T-helper 1 cell (primary cell): ENCODE measurements at regions not wholly inside any gene's neighbourhood (a gene's known extent, or its start where the extent isn't known, plus 50 kb on each side); places are given as distances from the start of the nearest gene placed in this dataset.

Source experiments
- DNase-seq, 5 donors: peaks; one replicate each; pipeline ENCODE4 v3.0.0-alpha.2; 2012 to 2020

DNA sequence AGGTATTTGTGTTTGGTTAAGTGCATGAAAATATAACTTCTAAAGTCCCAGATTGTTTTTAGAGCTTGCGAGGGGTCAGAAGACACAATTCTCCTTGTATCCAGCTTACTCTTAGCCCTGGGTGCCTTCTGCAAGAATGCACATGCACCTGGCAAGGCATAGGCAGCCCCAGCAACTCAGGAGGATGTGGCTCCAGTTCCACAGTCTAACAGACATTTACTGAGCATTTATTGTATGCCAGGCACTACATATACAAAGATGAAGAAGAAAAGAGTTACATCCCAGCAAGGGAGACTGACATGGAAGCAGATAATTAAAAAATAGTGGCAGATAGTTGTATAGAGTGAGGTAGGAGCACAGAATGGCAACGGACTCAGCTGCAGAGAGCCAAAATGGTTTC lies 101.1 kb upstream of the FRY start:
- DNase-seq = peak in 1 of 5 donors; percentile 17

DNA sequence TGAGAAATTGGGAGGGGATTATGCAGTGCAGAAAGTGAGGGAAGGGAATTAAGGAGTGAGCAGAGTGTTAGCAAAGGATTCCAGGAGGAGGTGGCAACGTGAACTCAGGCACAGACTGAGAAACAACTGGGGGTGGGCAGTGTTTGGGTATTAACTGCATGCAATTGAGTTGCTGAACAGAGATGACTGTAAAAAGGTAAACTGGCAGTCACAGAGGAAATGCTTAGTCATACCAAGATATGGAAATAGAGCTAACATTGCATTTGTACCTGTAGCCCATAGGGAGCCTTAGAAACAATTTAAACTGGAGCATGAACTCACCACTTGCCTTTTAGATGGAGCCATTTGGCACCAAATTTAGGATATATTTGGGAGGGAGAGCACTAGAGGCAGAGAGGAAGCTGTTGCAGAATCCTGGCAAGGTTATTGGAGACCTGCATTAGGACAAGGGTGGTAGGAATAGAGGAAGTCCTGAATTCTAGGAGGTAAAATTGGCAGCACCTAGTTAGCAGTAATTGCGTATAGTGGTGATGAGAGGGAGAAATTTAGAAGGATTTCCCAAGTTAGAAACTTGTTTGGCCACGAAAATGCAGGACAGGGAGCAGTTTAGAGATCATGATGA lies 100.6 kb upstream of the FRY start:
- DNase-seq = peak in 1 of 5 donors; percentile 83

DNA sequence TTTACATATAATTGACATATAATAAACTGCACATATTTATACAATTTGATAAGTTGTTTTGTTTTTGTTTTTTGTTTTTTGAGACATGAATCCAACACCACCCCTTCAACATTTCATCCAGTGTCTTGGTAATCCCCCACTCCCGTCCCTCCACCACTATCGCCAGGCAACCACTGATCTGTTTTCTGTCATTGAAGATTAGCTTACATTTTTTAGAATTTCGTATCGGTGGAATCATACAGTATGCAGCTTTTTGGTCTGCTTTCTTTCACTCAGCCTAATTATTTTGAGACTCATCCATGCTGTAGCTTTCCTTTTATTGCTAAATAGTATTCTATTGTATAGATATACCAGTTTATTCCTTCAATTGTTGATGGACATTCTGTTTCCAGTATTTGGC lies 94.1 kb upstream of the FRY start:
- no peak for DNase-seq

DNA sequence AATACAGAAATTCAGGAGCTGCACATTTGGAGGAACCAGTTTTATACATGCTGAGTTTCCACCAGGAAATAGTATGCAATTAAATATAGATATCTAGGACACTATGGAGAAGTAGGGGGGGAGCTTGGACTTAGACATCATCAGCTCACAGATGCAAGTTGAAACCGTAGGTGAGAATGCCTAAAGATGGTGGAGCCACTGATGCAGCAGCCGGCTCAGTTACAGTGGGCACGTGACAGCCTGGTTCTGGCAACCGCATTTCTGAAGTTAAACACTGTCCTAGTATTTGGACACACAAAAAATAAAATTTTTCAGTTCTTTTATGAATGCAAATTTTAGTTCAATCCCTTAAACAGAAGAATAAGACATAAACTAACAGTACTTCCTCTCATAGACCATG lies 91.5 kb upstream of the FRY start:
- DNase-seq = no peak

DNA sequence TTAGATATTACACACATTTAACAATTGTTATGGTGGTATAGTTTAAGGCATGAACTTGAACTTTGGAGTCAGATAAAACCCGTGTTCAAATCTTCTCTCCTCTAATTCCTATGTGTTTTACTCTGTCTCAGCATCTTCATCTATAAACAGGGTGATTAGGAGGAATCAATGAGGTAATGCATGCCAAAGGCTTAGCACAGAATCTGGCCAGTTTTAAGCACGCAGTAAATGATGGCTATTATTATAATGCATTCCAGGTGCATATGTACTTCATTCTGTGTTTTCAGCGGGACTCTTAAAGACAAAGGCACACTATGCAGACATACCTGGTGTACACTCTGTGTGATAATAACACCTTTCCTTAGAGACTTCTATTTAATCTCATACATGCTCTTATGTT lies 88.0 kb upstream of the FRY start:
- no peak for DNase-seq

DNA sequence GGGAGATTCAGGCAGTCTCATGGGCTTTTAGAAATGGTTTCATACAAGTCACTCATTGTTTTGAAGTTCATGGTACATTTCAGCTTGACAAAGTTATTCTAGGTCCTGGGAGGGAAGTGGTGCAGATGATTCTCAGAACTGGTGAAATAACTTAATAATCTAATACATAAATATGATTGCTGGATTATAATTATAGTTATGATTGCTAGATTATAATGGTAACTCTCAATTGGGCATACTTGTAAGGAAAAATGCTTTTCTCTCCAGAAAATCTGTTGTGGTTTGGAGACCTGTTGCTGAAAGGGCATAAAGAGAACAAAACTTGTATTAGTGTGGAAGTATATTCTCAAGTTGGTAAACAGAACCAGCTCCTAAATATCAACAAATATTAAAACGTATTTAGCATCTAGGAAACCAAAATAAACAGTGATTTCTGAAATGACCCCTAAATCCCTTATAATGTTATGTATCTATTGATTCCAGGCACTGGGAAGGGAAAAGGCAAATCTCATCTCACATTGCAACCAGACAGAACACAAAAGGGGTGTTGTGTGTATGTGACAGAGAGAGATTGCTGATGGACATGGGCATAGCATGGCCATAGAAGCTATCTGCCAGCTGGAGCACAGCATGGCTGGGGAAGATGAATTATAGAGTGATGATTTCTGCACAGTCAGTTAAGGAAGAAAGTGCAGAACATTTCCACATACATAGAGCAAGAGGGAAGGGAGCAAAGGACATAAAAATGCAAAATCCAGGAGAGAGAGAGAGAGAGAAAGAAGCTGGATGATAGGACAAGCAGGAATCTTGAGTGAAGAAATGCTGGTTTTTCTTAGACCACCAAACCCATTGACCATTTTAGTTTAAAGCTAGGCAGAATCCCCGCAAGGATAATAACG lies 87.1 kb upstream of the FRY start:
- no peak for DNase-seq

DNA sequence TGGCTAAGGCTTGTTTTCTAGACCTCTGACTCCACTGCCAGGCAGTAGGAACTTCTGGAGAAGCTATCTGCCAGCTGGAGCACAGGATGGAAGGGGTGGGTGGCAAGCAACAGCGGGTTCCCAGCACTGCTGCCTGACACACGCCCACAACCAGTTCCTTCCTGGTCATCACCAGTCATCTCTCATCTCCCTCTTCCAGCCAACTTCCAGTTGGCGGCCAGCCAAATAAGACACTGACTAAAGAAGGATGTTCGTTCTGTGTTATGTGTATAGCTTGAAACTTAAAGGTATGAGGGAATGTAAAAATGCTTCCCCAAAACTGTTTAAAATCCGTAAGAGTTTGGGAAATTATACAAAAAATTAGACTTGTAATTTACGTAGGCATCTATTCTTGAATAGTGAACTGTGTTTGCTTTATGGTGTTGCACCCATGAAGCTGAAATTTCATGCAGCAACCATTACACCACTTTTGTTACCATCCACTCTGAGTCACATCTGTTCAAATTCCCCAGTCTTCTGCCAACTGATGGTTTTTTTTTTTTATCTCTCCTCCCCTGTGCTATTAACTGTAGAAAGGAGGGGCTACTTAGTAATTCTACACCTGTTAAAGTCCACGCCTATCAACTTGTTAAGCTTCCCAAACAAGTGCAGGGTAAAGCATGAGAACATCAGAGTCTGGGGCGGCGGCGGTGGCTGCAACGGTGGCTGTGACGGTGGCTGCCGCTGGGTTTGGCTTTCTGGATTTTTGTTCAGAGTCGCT lies 86.2 kb upstream of the FRY start:
- no peak for DNase-seq

DNA sequence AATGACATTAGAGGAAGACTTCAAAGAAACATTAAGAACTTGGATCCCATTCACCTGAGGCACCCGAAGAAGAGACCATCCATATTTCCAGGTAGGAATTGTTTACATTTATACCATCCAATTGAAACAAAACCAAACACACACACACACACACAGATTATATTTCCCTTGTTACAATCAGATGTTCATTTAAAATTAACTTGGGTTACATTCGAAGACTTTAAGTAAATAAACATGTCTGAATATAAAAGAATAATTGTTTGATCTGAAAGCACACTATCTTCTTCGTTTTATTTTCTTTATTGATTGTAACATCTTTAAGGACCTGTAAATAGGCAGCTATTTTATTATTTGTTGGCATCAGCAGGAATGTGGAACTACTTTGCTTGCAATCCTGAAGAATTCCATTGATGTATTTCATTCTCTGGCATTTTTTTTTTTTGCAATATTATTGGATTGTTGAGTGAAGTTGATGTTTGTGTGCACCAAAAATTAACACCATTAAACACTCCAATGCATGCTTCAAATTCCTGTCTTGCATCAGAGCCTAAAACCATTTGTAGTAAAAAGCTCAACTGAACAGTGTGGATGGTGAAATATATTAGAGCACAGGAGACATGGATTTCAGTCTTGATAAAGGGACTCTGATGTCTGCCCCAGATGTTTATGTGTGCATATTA lies 85.3 kb upstream of the FRY start:
- DNase-seq = no peak

DNA sequence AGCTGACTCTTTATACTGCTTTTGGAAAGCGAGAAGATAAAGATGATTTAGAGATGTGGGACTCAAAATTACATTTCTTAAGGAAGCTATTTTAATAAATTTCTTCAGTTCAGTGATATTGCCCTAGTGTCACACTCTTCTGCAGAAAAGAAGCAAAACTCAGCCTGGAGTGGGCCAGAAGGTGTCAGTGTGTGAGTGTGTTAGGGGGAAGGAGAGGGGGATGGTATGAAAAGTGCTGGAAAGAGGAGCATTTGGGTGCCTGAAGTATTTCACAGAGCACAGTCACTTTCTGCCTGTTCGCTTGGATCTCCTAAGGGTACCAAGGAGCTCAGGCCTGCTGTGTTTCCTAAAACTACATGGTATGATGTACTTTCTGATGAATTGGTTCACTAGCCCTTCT lies 84.5 kb upstream of the FRY start:
- no peak for DNase-seq

DNA sequence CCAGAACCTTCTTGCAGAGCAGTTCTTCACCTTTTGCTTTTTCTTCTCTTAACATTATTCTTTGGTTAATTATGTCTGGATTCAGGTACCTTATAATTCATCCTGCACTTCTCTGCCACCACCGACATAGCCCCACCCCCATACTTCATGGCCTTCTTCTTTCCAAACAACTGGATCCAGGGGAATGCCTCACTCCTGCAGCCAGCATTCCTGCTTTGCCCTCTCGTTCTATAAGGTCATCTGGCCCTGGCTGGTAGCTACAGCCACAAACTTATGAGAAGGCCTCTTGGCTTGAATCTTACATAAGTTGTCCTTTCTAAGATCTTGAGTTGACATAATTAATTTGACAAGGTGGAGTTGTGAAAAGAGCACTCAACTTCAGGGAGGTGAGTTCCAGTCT lies 84.1 kb upstream of the FRY start:
- no peak for DNase-seq

DNA sequence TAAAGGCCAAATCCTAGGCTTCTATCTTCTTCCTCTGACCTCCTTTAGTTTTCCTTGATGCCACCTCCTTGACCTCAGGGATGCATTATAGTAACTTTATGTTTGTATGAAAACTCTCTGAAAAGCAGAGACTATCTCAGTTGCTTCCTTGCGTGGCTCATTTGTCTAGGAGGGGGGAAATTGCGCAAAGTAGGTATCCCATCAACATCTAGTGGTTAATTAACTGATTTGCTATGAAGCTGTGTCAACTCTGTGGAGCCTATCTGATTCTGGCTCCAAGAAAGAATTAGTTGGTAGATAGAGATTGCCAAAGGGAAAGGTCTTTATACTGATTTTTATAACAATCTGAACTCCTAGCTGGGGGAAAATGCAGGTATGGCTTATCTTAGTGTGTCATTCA lies 82.1 kb upstream of the FRY start:
- DNase-seq = no peak

DNA sequence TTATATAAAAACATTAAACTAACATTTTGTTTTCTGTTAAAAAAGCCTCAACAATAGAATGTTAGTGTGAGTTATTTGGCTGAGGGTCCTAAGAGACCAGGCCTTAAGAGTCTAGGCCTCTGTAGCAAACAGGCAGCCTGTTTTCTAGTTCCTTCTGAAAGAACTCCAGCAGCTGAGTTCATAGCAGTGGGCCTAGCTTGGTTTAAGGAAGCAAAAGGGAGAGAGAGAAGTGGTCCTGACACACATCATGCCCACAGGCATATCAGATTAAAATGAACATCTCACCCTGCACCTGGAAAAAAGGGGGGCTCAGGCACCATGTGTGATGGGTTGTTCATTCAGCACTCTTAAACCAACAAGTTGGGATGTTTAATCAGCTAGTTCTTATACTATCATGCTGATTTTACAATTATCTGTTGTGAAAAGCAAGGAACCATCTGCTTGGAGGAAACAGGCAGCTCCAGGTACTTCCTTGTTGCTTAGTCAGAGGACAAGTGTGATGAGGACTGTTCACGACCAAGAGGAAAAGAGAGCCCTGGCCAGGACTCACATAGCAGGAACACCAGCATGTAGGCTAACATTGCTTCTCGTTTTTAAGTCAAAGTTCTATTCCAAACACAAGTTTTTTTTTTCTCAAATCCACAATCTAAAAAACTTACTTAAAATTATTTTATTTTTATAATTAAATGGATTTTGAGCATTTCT lies 81.3 kb upstream of the FRY start:
- no peak for DNase-seq

DNA sequence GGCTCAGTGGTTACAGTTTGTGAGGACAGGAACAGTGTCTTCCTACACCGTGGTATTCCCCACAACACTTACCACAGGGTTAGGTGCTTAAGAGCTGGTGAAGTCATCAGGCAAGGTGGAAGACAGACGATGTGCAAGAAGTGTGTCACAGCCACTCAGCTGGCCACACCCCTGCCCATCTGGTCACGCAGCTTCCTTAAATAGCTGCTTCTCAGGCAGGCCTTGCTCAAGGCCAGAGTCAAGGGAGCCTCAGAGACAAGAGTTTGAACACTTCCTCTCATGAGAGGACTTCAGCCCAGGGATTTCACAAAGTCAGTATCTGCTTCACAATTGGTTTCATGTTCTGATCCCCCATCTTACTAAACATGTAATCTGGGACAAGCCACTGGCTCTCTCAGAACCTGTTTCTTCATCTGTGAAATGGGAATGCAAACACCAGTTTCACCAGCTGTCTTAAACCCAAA lies 80.3 kb upstream of the FRY start:
- peak in 1 of 5 donors; percentile 43 for DNase-seq

DNA sequence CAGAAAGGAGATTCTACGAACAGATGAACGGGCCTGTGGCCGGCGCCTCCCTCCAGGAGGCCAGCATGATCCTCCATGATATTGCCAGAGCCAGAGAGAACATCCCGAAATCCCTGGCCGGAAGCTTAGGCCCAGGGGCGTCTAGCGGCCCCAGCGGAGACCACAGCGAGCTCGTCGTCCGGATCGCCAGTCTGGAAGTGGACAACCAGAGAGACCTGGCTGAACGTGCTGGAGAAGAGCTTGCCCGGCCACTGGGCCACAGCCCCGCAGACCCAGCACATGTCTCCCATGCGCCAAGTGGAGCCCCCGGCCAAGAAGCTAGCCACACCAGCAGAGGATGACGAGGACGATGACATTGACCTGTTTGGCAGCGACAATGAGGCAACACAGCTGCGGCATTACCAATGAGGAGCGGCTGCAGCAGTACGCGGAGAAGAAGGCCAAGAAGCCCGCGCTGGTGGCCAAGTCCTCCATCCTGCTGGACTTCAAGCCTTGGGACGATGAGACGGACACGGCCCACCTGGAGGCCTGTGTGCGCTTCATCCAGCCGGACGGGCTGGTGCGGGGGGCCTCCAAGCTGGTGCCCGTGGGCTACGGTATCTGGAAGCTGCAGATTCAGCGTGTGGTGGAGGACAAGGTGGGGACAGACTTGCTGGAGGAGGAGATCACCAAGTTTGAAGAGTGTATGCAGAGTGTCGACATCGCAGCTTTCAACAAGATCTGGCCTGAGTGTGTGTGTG lies 78.8 kb upstream of the FRY start:
- no peak for DNase-seq

DNA sequence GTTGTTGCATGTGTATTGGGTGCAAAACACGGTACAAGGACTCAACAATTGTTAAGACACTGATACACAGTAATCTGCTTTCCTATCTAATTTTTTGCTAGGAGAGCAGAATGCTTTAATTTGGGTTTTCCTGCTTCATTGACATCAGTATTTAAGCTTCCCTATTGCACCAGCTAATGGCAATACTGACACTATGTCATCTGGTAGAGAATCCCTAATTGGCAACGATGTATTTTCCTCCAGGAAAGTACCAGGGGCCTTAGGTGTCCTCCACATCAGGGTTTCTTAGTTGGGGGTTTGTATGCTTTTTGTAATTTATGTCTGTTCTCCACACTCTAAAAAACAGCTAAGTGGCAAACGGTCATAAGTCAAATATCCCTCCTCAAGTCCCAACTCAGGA lies 76.5 kb upstream of the FRY start:
- no peak for DNase-seq

DNA sequence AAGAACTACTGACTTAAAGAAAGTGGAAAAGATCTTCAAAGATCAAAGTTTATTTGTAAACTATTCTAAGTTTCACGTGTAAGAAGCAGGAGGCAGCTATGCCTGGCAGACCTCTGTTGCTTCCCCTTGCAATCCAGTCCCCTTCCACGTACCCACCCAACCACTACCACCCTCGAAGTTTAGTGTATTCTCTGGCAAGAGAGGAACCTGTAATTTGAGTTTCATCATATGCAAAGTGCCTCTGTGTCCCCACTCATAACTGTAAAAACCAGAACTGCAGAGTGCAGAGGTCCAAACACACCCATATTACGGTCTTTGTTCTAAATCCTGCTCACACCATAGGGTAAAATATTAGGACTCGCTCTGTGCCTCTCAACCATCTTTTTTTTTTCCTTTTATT lies 75.8 kb upstream of the FRY start:
- no peak for DNase-seq

DNA sequence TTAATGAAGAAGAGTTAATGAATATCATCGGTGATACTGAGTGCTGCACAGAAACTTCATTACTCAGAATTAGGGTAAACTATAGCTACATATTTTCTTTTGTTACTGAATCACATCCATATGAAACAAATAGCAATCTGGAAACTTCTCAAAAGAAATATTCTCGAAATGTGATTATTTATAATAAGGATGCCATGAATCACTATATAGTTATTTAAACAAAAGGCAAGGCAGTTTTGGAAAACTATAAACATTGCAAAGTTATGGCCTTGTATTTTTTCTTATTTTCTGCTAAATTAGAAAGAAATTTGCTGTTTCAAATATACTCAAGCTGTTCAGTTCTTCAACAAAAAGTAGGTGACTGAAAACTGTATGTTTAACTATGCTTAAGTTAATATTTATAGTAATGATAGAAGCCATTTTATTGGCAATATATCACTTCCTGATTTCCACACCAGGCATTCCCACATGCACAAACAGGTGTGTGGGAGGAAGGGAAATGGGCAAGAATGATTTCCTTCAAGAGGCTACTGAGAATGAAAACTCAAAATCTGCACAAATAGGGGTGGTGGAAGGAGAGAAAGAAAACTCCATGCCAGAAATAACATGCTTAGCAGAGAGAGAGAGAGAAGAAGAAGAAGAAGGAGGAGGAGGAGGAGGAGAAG lies 74.5 kb upstream of the FRY start:
- no peak for DNase-seq

DNA sequence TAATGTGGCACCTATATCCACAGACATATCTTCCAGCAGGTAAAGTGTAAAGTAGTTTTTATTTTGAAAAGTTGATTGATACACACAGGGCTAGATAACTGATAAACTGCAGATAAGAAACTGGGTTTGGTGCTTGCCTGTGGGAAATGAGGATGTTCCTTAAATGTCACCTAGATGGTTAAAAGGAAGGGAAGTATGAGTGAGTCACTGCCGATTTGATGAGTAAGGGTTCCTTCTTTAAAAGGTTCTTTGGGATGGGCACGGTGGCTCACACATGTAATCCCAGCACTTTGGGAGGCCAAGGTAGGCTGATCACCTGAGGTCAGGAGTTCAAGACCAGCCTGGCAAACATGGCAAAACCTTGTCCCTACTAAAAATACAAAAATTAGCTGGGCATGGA lies 73.8 kb upstream of the FRY start:
- DNase-seq = no peak

DNA sequence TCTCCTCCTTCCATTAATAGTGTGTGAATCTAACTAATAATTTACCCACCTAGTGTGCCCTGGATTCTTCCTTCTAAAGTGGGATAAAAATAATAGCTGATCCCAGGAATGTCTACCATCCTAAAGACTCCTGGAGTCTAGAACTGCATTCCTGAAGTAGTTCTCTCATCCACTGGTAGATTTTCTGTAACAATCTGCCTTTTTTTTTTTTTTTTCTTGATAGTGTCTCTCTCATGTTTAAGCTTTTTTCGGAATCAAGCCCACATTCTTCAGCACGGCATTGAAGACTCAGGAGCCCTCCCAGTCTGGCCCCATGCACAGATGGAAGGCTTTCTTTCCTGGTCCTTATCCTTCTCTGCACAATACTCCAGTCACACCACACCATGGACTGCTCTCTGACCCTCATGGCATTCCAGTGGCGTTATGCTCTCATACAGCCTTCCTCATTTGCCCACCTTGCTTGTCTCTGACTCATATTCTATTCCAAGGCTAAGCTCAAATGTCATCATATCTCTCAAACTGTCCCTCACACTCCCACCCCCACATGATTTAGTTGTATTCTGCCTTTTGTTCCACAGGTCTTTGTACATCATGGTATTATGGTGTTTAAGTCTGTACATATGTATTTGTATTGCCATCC lies 68.7 kb upstream of the FRY start:
- no peak for DNase-seq

DNA sequence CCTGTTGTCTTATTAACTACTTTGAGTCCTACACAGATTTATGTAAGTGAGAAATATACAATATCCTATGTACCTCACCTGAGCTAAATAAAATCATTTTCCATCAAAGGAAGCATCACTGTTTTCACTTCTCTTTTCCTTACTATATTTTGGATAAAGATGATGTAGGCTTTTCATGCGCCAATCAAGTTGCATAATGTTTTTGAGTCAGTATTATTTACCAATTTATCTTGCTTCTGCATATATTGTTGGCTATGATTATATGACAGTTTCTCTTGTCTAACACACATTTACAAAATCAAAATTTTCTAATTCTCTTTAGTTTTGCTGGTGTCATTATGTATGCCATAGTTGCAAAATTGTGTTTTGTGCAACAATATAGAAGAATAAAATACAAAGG lies 67.9 kb upstream of the FRY start:
- DNase-seq = no peak

DNA sequence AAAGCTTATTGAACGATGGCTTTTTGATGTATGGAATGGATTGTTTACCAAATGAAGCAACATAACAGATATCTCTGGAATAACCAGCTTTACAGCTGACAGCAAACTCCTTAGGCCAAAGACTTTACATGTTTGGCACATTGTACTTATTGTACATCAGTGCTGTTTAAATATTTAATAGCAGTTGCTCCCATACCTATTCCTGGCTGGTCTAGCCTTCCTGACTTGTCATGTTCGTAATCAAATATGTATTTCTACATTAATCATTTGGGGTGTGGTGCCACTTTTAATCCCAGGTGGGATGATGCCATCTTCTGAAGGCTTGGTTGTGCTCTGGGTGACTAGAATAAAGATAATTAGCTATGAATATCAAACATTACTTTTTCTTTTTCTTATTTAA lies 67.4 kb upstream of the FRY start:
- no peak for DNase-seq
